Spinal cord (tissue), 9 donors: ENCODE measurements at regions not wholly inside any gene's neighbourhood (a gene's known extent, or its start where the extent isn't known, plus 50 kb on each side); places are given as distances from the start of the nearest gene placed in this dataset.
"Not testable (repeated sequence)": the region's sequence is repeated elsewhere in the genome, so short reads cannot be mapped to it uniquely, and the experiment has no call there.

Experiments used
- DNase-seq, 6 donors: peaks; one replicate each; pipeline versions ENCODE4 v3.0.0 to v3.0.0-alpha.2; 2013 to 2015; ENCODE audit warnings: low spot score in 6 of 6, low read depth in 4 of 6
- H3K27ac ChIP-seq: one replicate; pipeline ENCODE4 v1.5.1; 2013; ENCODE audit warnings: low read depth, low read length, control low read depth
- H3K27me3 ChIP-seq: one replicate; pipeline ENCODE4 v1.6.1; 2013; ENCODE audit warnings: low read length; ENCODE audit not compliant: control insufficient read depth, insufficient read depth
- H3K36me3 ChIP-seq: one replicate; pipeline ENCODE4 v1.6.1; 2013; ENCODE audit warnings: low read length; ENCODE audit not compliant: control insufficient read depth, insufficient read depth
- H3K4me1 ChIP-seq: one replicate; pipeline ENCODE4 v1.6.1; 2013; ENCODE audit warnings: low read length; ENCODE audit not compliant: control insufficient read depth, insufficient read depth
- H3K4me3 ChIP-seq: one replicate; pipeline ENCODE4 v1.5.1; 2013; ENCODE audit warnings: low read depth, low read length, control low read depth
- H3K9me3 ChIP-seq: one replicate; pipeline ENCODE4 v1.6.1; 2013; ENCODE audit warnings: low read length; ENCODE audit not compliant: control insufficient read depth, insufficient read depth
- WGBS: methylation state at CpG from one replicate; pipeline ENCODE4 v1.1.5; 2013; ENCODE audit warnings: missing lambda C conversion rate; ENCODE audit not compliant: insufficient coverage; 5-methylcytosine and 5-hydroxymethylcytosine counted together
- donor health status: healthy.

DNA sequence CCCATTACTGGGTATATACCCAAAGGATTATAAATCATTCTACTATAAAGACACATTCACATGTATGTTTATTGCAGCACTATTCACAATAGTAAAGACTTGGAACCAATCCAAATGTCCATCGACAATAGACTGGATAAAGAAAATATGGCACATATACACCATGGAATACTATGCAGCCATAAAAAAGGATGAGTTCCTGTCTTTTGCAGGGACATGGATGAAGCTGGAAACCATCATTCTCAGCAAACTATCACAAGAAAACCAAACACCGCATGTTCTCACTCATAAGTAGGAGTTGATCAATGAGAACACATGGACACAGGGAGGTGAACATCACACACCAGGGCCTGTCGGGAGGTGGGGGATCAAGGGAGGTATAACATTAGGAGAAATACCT lies 62.2 kb upstream of the FBXL17 start:
- WGBS = no CpG with 5 or more reads among the region's 3 CpGs
- not testable (repeated sequence) for H3K36me3 ChIP-seq, DNase-seq

DNA sequence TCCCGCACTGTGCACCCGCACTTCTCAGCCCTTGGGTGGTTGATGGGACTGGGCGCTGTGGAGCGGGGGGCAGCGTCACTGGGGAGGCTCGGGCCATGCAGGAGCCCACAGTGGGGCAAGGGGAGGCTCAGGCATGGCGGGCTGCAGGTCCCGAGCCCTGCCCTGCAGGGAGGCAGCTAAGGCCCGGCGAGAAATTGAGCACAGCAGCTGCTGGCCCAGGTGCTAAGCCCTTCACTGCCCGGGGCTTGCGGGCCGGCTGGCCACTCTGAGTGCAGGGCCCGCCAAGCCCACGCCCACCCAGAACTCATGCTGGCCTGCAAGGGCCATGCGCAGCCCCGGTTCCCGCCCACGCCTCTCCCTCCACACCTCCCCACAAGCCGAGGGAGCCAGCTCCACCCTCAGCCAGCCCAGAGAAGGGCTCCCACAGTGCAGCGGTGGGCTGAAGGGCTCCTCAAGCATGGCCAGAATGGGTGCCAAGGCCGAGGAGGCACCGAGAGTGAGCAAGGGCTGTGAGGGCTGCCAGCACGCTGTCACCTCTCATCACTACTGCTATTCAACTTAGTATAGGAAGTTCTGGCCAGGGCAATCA lies 60.3 kb upstream of the FBXL17 start:
- H3K27ac ChIP-seq, H3K9me3 ChIP-seq, DNase-seq, H3K4me1 ChIP-seq, H3K4me3 ChIP-seq, H3K36me3 ChIP-seq, H3K27me3 ChIP-seq: not testable (repeated sequence)
- WGBS = 89% methylated on average over 20 of the region's 24 CpGs

More for the DNA sequence above, 62.2 kb upstream of the FBXL17 start:
- not testable (repeated sequence) for H3K27me3 ChIP-seq, H3K4me1 ChIP-seq, H3K27ac ChIP-seq, H3K4me3 ChIP-seq, H3K9me3 ChIP-seq

DNA sequence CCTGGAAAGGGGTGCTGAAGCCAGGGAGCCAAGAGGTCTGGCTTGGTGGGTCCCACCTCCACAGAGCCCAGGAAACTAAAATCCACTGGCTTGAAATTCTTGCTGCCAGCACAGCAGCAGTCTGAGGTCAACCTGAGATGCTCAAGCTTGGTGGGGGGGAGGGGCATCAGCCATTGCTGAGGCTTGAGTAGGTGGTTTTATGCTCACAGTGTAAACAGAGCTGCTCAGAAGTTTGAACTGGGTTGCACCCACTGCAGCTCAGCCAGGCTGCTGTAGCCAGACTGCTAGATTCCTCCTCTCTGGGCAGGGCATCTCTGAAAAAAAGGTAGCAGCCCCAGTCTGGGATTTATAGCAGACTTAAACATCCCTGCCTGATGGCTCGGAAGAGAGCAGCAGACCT lies 55.5 kb upstream of the FBXL17 start:
- Histone ChIP-seq H3K36me3 (no peaks in the 10 kb centered on the region), H3K27me3 (no peaks in the 10 kb centered on the region), H3K27ac (no peak overlapping the region), H3K9me3 (no peaks in the 10 kb centered on the region), H3K4me1 (no peaks in the 10 kb centered on the region), H3K4me3 (no peak overlapping the region)
- WGBS = 93% methylated on average over 1 of the region's 1 CpG
- DNase-seq = no peak

DNA sequence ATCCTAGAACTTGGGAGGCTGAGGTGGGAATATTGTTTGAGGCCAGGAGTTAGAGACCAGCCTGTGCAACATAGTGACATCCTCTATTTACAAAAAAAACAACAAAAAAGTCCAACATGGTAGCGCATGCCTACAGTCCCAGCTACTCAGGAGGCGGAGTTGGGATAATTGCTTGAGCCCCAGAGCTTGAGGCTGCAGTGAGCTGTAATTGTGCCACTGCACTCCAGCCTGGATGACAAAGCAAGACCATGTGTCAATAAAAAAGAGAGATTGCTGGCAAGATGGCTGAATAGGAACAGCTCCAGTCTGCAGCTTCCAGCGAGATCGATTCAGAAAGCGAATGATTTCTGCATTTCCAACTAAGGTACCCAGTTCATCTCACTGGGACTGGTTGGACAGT lies 54.8 kb upstream of the FBXL17 start:
- Histone ChIP-seq H3K4me1 (no peaks in the 10 kb centered on the region), H3K4me3 (no peak overlapping the region), H3K36me3 (no peaks in the 10 kb centered on the region), H3K9me3 (no peaks in the 10 kb centered on the region), H3K27ac (no peak overlapping the region), H3K27me3 (no peaks in the 10 kb centered on the region)
- 94% methylated on average over 5 of the region's 5 CpGs for WGBS
- DNase-seq = no peak

DNA sequence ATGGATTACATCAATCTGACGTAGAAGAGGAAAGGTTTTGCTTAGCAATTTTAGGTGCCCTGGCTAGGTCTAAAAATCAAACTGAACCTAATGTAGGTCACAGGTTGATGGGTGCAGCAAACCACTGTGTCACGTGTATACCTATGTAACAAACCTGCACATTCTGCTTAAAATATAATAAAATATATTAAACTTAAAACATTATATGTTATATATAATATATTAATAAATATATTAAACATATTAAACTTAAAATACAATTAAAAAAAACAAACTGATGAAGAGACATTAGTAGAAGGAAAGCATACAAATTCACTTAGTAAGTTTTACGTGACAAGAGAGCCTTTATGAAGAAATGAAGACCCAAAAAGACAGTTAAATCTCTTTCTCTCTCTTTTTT lies 51.7 kb upstream of the FBXL17 start:
- no peak overlapping the region for H3K4me3 ChIP-seq
- DNase-seq = no peak
- H3K27ac ChIP-seq = no peak overlapping the region
- H3K27me3 ChIP-seq = no peaks in the 10 kb centered on the region
- no CpG with 5 or more reads among the region's 3 CpGs for WGBS
- no peaks in the 10 kb centered on the region for H3K36me3 ChIP-seq
- H3K4me1 ChIP-seq = no peaks in the 10 kb centered on the region
- no peaks in the 10 kb centered on the region for H3K9me3 ChIP-seq

DNA sequence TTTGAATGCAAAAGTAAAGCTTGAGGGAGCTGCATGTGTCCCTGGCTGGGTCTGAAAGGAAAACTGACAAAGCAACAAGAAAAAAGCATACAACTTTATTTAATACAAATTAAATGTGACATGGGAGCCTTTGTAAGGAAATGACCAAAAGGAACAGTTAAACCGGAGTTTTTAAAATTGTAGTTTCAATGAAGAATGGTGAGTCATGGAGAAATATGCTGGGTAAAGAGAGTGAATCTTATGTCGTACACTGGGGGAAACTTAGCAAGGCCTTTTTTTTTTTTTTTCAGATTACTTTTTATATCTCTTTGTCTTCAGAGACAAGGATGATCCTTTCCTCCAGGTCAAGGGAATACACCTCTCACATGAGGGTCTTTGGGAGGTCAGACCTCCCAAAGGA lies 50.1 kb upstream of the FBXL17 start:
- no peaks in the 10 kb centered on the region for H3K36me3 ChIP-seq
- no peaks in the 10 kb centered on the region for H3K9me3 ChIP-seq
- DNase-seq = no peak
- H3K4me3 ChIP-seq = no peak overlapping the region
- no peaks in the 10 kb centered on the region for H3K4me1 ChIP-seq
- no peaks in the 10 kb centered on the region for H3K27me3 ChIP-seq
- no CpG with 5 or more reads among the region's 2 CpGs for WGBS
- H3K27ac ChIP-seq = no peak overlapping the region
